Keratinocyte (primary cell): ENCODE measurements at regions not wholly inside any gene's neighbourhood (a gene's known extent, or its start where the extent isn't known, plus 50 kb on each side); places are given as distances from the start of the nearest gene placed in this dataset.

ENCODE experiments used
- DNase-seq: peaks from one replicate; pipeline ENCODE4 v3.0.0-alpha.2; 2011; ENCODE audit warnings: low read depth, missing footprints, low spot score
- FAIRE-seq: peaks from 2 replicates; lab custom pipeline; 2011; peaks lifted over from hg19 to GRCh38; lab: Jason Lieb, UNC
- H2AFZ ChIP-seq: 2 replicates; pipeline ENCODE4 v1.6.0; 2012; ENCODE audit warnings: low read length, control low read depth, inconsistent platforms; ENCODE audit not compliant: control insufficient read depth
- H3K27ac ChIP-seq: 2 replicates; pipeline ENCODE4 v1.5.1; 2011; ENCODE audit warnings: low read length; ENCODE audit not compliant: control insufficient read depth, insufficient read depth
- H3K27me3 ChIP-seq: 3 replicates; pipeline ENCODE4 v1.6.0; 2011; ENCODE audit warnings: low read length; ENCODE audit not compliant: control insufficient read depth, insufficient read depth; ENCODE audit errors: extremely low read depth
- H3K36me3 ChIP-seq, 2 experiments: 2 replicates in 1 of 2; 3 replicates in 1 of 2; pipeline ENCODE4 v1.5.1; 2011; ENCODE audit warnings: low read length in 2 of 2, mild to moderate bottlenecking in 1 of 2; ENCODE audit not compliant: control insufficient read depth in 2 of 2, insufficient read depth in 2 of 2; ENCODE audit errors: extremely low read depth in 1 of 2
- H3K4me1 ChIP-seq: 3 replicates; pipeline ENCODE4 v1.5.1; 2011; ENCODE audit warnings: low read length; ENCODE audit not compliant: control insufficient read depth, insufficient read depth; ENCODE audit errors: extremely low read depth
- H3K4me2 ChIP-seq: 3 replicates; pipeline ENCODE4 v1.6.0; 2011; ENCODE audit warnings: low read depth, low read length; ENCODE audit not compliant: control insufficient read depth, insufficient read depth; ENCODE audit errors: extremely low read depth
- H3K4me3 ChIP-seq, 3 experiments: fragments of 200-600 bp in 1 of 3; sonication (generic) in 1 of 3; 2 replicates in 2 of 3; 3 replicates in 1 of 3; pipeline ENCODE4 v1.5.1; 2011 to 2016; ENCODE audit warnings: low read length in 3 of 3, mild to moderate bottlenecking in 3 of 3, control low read depth in 2 of 3, inconsistent platforms in 1 of 3, low read depth in 1 of 3, mixed read lengths in 1 of 3, mixed run types in 1 of 3, moderate library complexity in 1 of 3; ENCODE audit not compliant: control insufficient read depth in 2 of 3, insufficient read depth in 2 of 3; ENCODE audit errors: extremely low read depth in 1 of 3
- H3K79me2 ChIP-seq: 2 replicates; pipeline ENCODE4 v1.6.0; 2012; ENCODE audit warnings: low read length; ENCODE audit not compliant: control insufficient read depth, insufficient read depth
- H3K9ac ChIP-seq: 3 replicates; pipeline ENCODE4 v1.6.0; 2011; ENCODE audit warnings: low read length; ENCODE audit not compliant: control insufficient read depth, insufficient read depth; ENCODE audit errors: extremely low read depth
- H3K9me1 ChIP-seq: 3 replicates; pipeline ENCODE4 v1.6.0; 2011; ENCODE audit warnings: low read length; ENCODE audit not compliant: control insufficient read depth, insufficient read depth; ENCODE audit errors: extremely low read depth
- H3K9me3 ChIP-seq: 2 replicates; pipeline ENCODE4 v1.5.1; 2012; ENCODE audit warnings: low read depth, low read length; ENCODE audit not compliant: control insufficient read depth
- H4K20me1 ChIP-seq: 3 replicates; pipeline ENCODE4 v1.6.0; 2011; ENCODE audit warnings: low read length; ENCODE audit not compliant: control insufficient read depth, insufficient read depth; ENCODE audit errors: extremely low read depth
- EZH2 ChIP-seq: IDR thresholded peaks from one replicate; pipeline ENCODE4 v1.6.1; 2012; ENCODE audit warnings: inconsistent platforms, mild to moderate bottlenecking, low read length, moderate library complexity
- dilution Hi-C: fragments of 300-500 bp; cut with MboI; formaldehyde crosslinking; loops from one replicate; pipeline ENCODE4 v1.7.0; 2020; ENCODE audit warnings: low sequenced_read_pairs; ENCODE audit not compliant: extremely low pct_ligation_motif_present
- TF ChIP-seq, protein P1 (sequence below), 3 experiments: IDR thresholded peaks in 1 of 3; conservative IDR thresholded peaks in 1 of 3; optimal IDR thresholded peaks in 1 of 3; 2 replicates in 2 of 3; 3 replicates in 1 of 3; pipeline versions ENCODE3 to v1.5.1; 2011; ENCODE audit warnings: low read length in 3 of 3, mild to moderate bottlenecking in 3 of 3, moderate library complexity in 2 of 3, control low read depth in 1 of 3, inconsistent platforms in 1 of 3; ENCODE audit not compliant: insufficient read depth in 2 of 3; ENCODE audit errors: extremely low read depth in 1 of 3

- Histone ChIP-seq H3K9me3 (no peaks in the 10 kb centered on the region), H3K4me3 (no peak overlapping the region), H3K9me1 (no peaks in the 10 kb centered on the region), H3K27ac (no peak overlapping the region), H3K27me3 (no peaks in the 10 kb centered on the region), H2AFZ (no peak overlapping the region), H3K4me2 (no peak overlapping the region), H3K36me3 (no peaks in the 10 kb centered on the region), H3K9ac (no peak overlapping the region), H3K79me2 (no peaks in the 10 kb centered on the region), H4K20me1 (no peaks in the 10 kb centered on the region), H3K4me1 (no peaks in the 10 kb centered on the region)
- DNase-seq (no peak), FAIRE-seq (no peak)
- dilution Hi-C loops: no loop called here
- no peak for TF ChIP-seq EZH2
- TF ChIP-seq, protein P1, sequence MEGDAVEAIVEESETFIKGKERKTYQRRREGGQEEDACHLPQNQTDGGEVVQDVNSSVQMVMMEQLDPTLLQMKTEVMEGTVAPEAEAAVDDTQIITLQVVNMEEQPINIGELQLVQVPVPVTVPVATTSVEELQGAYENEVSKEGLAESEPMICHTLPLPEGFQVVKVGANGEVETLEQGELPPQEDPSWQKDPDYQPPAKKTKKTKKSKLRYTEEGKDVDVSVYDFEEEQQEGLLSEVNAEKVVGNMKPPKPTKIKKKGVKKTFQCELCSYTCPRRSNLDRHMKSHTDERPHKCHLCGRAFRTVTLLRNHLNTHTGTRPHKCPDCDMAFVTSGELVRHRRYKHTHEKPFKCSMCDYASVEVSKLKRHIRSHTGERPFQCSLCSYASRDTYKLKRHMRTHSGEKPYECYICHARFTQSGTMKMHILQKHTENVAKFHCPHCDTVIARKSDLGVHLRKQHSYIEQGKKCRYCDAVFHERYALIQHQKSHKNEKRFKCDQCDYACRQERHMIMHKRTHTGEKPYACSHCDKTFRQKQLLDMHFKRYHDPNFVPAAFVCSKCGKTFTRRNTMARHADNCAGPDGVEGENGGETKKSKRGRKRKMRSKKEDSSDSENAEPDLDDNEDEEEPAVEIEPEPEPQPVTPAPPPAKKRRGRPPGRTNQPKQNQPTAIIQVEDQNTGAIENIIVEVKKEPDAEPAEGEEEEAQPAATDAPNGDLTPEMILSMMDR (optimal IDR thresholded peaks at IDR 0.05 in 1 of 3, IDR thresholded peaks at IDR 0.05 in 1 of 3, conservative IDR thresholded peaks at IDR 0.05 in 1 of 3; ENCODE audit: extremely low read depth in 1 of 3, insufficient read depth in 2 of 3, low read length in 3 of 3): no peak
Measured at GRCh38 chr2:144071461-144071860, 448.5 kb downstream of the ZEB2 start.

DNA sequence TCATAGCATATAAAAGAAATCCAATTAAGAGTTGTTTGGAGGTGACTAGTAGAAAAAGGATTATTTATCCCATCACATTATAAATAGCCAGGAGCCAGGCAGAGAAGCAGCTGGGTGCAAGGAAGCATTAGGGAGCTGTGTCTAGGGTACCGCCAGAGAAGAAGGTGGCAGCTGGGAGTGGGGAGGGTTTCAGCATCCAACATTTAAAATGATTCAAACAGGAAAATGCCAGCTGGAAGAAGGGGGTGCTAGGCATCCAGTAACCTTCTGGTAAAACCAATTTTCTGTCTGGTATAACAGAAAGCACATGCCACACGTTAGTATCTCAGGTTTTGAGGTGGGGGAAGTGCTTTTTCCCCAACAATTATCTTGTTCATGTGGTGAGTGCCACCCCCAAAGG is 452.4 kb downstream of the ZEB2 start:
- H3K4me1 ChIP-seq: no peaks in the 10 kb centered on the region
- H3K9ac ChIP-seq: no peak overlapping the region
- H3K27ac ChIP-seq: no peak overlapping the region
- dilution Hi-C loops: no loop called here
- H2AFZ ChIP-seq: no peak overlapping the region
- no peaks in the 10 kb centered on the region for H3K79me2 ChIP-seq
- TF ChIP-seq EZH2: no peak
- TF ChIP-seq, protein P1 (optimal IDR thresholded peaks at IDR 0.05 in 1 of 3, IDR thresholded peaks at IDR 0.05 in 1 of 3, conservative IDR thresholded peaks at IDR 0.05 in 1 of 3; ENCODE audit: extremely low read depth in 1 of 3, insufficient read depth in 2 of 3, low read length in 3 of 3): no peak
- H3K9me3 ChIP-seq: no peaks in the 10 kb centered on the region
- H4K20me1 ChIP-seq: no peaks in the 10 kb centered on the region
- H3K4me3 ChIP-seq: no peak overlapping the region
- H3K27me3 ChIP-seq: no peaks in the 10 kb centered on the region
- no peaks in the 10 kb centered on the region for H3K9me1 ChIP-seq
- no peak overlapping the region for H3K4me2 ChIP-seq
- H3K36me3 ChIP-seq: no peaks in the 10 kb centered on the region
- FAIRE-seq (no peak), DNase-seq (no peak)
